Stimulated activated CD4-positive, alpha-beta T cell treated with anti-CD3 and anti-CD28 coated beads, Interleukin-15, amount 100 ng/mL, for 48 hours (primary cell): ENCODE measurements at regions not wholly inside any gene's neighbourhood (a gene's known extent, or its start where the extent isn't known, plus 50 kb on each side); places are given as distances from the start of the nearest gene placed in this dataset.
"Not testable (repeated sequence)": the region's sequence is repeated elsewhere in the genome, so short reads cannot be mapped to it uniquely, and the experiment has no call there.

Experiments
- DNase-seq, 2 donors: peaks; one replicate each; pipeline ENCODE4 v3.0.0-alpha.2; 2020; ENCODE audit warnings: low read depth in 2 of 2

DNA sequence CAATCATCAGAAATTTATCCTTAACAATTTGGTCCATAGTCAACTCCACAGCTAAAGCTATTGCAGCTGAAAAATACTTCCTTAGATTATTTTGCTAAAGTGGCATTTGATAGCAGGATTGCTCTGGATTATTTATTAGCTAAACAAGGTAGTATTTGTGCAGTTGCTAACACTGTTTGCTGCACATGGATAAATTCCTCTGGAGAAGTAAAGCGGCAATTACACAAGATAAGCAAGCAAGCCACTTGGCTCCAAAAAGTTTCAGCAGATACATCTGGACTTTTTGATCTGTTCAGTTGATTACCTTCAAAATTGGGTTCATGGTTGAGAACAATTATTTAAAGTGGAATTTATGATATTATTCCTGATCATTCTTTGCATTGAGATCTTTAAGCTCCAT, 971.5 kb downstream of the C4orf33 start:
- no peak for DNase-seq

DNA sequence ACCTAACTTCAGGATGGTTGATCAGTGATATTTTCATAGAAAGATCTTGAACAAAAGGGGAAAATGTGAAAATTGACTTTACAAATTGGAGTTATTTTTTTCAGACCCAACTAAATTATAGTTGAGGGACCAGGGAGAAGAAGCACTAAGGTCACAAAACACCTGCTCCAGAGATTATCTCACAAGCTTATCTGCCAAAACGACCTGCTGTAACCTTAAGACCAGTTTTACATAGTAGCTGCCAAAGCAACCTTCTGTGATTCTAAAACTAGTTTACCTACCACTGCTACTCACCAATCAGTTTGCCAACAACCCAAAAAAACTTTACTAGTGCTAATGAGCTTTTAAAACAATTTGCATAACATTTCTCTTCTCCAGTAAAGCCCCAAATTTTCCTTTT, 972.1 kb downstream of the C4orf33 start:
- DNase-seq = no peak

DNA sequence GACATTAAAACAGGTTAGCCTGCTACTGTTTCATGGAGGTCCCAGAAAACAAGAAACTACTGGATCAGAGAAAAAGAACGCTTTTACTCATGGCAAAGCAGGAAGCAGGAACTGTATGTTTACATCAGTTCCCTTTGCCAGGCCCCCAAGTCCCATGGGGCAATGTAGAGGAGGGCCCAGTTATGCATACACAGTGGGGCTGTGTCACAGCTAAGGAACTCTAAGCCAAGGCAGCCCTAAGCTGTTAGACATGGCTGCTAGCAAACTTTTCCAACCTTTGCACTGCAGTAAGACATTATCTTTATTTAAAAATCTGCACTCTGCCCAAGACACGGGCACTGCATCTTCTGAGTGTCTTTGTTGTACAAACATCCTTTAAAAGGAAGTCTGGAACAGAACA, 975.8 kb downstream of the C4orf33 start:
- DNase-seq = no peak

GRCh38 chr4:130073145-130073790, 977.3 kb downstream of the C4orf33 start:
- DNase-seq = no peak

GRCh38 chr4:130074096-130074495, 978.1 kb downstream of the C4orf33 start:
- DNase-seq = no peak

DNA sequence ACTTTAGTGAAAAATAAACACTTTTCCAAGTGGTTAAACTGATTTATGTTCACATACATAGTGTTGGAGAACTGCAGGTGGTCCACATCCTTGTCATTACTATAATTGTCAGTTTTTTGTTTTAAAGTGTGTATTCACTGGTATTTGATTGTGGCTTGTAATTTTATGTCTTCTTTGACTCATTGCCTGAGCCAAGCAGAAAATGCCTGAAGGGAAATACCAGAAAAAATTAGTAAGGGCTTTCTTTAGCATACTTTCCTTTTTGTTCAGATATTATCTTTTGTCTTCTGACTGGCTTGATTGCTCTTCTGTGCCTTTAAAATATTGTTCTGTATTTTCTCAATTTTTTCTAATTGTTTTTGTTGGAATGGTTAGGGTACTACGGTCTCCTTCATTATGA, 981.3 kb downstream of the C4orf33 start:
- no peak for DNase-seq

DNA sequence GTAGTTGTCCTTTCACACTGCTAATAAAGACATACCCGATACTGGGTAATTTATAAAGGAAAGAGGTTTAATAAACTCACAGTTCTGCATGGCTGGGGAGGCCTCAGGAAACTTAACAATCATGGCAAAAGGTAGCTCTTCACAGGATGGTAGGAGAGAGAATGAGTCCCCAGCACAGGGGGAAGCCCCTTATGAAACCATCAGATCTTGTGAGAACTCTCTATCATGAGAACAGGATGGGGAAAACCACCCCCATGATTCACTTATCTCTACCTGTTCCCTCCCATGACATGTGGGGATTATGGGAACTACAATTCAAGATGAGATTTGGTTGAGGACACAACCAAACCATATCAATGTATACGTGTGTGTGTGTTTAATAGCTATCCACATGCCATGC, 983.1 kb downstream of the C4orf33 start:
- not testable (repeated sequence) for DNase-seq

- DNase-seq = no peak
These were observed 985.0 kb downstream of the C4orf33 start for GRCh38 chr4:130080872-130081451.

DNA sequence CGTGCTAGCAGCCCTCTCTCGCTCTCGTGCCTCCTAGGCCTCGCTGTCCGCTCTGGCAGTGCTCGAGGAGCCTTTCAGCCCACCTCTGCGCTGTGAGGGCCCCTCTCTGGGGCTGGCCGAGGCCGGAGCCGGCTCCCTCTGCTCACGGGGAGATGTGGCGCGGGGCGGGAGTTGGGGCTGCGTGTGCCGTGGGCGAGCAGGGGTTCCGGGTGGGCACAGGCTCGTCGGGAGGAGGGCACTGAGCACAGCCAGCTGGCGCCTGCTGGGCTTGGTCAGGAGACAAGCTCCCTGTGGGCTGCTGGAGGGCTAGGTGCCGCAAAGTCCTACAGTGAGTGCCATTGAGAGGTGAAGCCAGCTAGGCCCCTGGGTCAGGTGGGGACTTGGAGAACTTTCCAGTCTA, 994.5 kb downstream of the C4orf33 start:
- DNase-seq = no peak

DNA sequence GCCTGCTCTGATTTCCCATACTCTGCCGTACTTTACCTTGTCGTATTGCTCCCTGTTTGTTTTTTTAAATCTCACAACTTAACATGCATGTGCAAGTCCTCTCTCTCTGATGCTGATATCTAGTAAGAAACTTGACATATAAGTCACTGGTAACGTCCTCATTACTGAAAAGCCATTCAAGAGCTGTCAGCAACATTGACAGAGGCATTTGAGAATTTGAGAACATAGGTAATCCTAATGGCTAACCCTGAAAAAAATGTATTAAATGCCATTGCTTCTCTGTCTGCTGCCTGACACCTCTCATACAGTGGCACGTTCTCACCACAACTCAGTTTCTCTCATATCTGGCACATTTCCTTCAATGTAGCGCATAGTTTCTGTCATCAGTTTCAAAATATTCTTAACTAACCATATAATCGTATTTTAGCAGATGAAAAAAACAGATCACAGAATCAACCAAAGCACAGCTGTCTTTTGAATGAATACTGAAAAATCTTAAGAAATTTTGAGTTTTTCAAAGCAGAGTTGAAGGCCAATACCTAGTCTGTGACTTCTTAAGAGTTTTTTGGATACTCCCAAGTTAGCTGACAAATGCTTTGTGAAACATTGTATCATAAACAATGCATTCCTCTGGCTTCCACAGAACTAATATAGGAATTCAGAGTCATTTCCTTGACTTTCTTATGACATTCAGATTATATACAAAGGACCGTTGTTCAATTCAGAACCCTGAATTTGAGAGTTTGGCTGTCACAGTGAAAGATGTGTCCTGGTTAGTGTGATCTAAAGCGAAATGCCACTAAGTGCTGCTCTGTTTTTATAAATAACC, 996.4 kb downstream of the C4orf33 start:
- DNase-seq = no peak

DNA sequence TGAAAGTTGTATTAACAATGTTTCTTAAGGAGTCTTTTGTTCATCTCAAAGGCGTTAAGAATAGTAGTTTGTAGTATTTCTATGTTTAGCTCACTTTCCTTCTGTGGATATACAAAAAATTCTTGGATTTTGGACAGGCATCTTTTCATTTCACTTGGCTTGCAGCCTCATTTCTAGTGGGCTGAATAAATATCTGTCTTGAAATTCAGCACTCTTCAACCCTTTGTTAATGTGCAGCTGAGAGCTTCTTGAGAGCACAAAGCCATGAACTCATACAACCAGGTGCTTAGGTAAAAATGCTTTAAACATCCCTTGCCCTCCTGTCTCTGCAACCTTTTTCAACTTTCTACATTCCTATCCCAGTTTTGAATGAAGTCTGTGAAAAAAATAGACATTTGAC, 1003.2 kb downstream of the C4orf33 start:
- no peak for DNase-seq

GRCh38 chr4:130110189-130110588, 1014.2 kb downstream of the C4orf33 start:
- no peak for DNase-seq

GRCh38 chr4:130110770-130111169, 1014.8 kb downstream of the C4orf33 start:
- no peak for DNase-seq

- DNase-seq = no peak
These were observed 1028.1 kb downstream of the C4orf33 start for GRCh38 chr4:130124066-130124465.

- no peak for DNase-seq
These were observed 1029.5 kb downstream of the C4orf33 start for GRCh38 chr4:130125467-130125866.

GRCh38 chr4:130127297-130127696, 1031.3 kb downstream of the C4orf33 start:
- DNase-seq = no peak

GRCh38 chr4:130131536-130131935, 1035.6 kb downstream of the C4orf33 start:
- DNase-seq = no peak

GRCh38 chr4:130141651-130142050, 1045.7 kb downstream of the C4orf33 start:
- no peak for DNase-seq

- DNase-seq = no peak
These were observed 1047.7 kb downstream of the C4orf33 start for GRCh38 chr4:130143656-130144055.

- no peak for DNase-seq
These were observed 1050.8 kb downstream of the C4orf33 start for GRCh38 chr4:130146773-130147172.

DNA sequence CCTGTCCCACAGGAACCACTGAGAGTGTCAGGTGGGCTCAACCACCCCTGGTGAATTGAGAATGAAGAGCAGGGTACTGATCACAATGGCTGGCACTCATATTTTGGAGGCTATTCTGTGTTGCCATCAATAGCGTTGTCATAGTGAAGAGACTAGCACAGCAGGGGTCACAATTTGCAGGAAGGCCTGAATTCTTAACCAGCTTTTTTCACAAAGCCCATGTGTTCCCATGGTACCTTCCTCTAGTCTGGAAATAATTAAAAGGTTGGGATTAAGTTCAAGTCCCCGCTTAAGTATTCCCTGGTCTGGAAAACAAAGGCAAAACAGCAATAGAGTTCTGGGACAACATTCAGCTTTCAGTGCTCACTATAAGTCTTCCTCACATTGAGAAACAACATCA, 1051.7 kb downstream of the C4orf33 start:
- DNase-seq = no peak

GRCh38 chr4:130154901-130155300, 1058.9 kb downstream of the C4orf33 start:
- no peak for DNase-seq

- DNase-seq = no peak
These were observed 1067.7 kb downstream of the C4orf33 start for GRCh38 chr4:130163701-130164100.
